ENCODE measurements at regions not wholly inside any gene's neighbourhood (a gene's known extent, or its start where the extent isn't known, plus 50 kb on each side); places are given as distances from the start of the nearest gene placed in this dataset.
A peak's percentile ranks its signal among the peaks of the same experiment; 100 is the strongest.
"Not testable (repeated sequence)": the region's sequence is repeated elsewhere in the genome, so short reads cannot be mapped to it uniquely, and the experiment has no call there.

GRCh38 chr17:77819497-77819896 is 139.0 kb upstream of the TNRC6C start:
- ATAC-seq = no peak
- DNase-seq = no peak

GRCh38 chr17:77821114-77821513 is 137.4 kb upstream of the TNRC6C start:
- no peak for ATAC-seq
- no peak for DNase-seq

GRCh38 chr17:77822302-77823030 is 136.0 kb upstream of the TNRC6C start:
- no peak for ATAC-seq
- no peak for DNase-seq

- no peak for ATAC-seq
- no peak for DNase-seq
Measured at GRCh38 chr17:77824102-77824779, 134.3 kb upstream of the TNRC6C start.

- DNase-seq (no peak), ATAC-seq (no peak)
Measured at GRCh38 chr17:77824780-77825280, 133.7 kb upstream of the TNRC6C start.

- ATAC-seq (no peak), DNase-seq (no peak)
Measured at GRCh38 chr17:77825621-77826020, 132.9 kb upstream of the TNRC6C start.

GRCh38 chr17:77826132-77826873 is 132.2 kb upstream of the TNRC6C start:
- DNase-seq (no peak), ATAC-seq (no peak)

GRCh38 chr17:77827039-77827438 is 131.5 kb upstream of the TNRC6C start:
- ATAC-seq (no peak), DNase-seq (no peak)

GRCh38 chr17:77827511-77827910 is 131.0 kb upstream of the TNRC6C start:
- no peak for DNase-seq
- ATAC-seq = no peak

- ATAC-seq (no peak), DNase-seq (no peak)
Measured at GRCh38 chr17:77828749-77829539, 129.6 kb upstream of the TNRC6C start.

GRCh38 chr17:77829843-77830799 is 128.4 kb upstream of the TNRC6C start:
- DNase-seq (no peak), ATAC-seq (no peak)

GRCh38 chr17:77830816-77831473 is 127.6 kb upstream of the TNRC6C start:
- no peak for ATAC-seq
- DNase-seq = no peak

GRCh38 chr17:77831474-77832179 is 126.9 kb upstream of the TNRC6C start:
- DNase-seq (no peak), ATAC-seq (no peak)

- ATAC-seq (no peak), DNase-seq (no peak)
Measured at GRCh38 chr17:77832180-77832560, 126.3 kb upstream of the TNRC6C start.

- peak; percentile 3 for ATAC-seq
- DNase-seq = no peak
Measured at GRCh38 chr17:77833769-77834168, 124.7 kb upstream of the TNRC6C start.

- DNase-seq = peak; percentile 79
- ATAC-seq = peak; percentile 86
Measured at GRCh38 chr17:77834170-77835115, 124.1 kb upstream of the TNRC6C start.

- ATAC-seq (peak; percentile 87), DNase-seq (peak; percentile 37)
Measured at GRCh38 chr17:77836557-77837041, 121.9 kb upstream of the TNRC6C start.

- DNase-seq, ATAC-seq: not testable (repeated sequence)
Measured at GRCh38 chr17:77837072-77837471, 121.4 kb upstream of the TNRC6C start.

All from stimulated activated naive CD8-positive, alpha-beta T cell treated with anti-CD3 and anti-CD28 coated beads, Interleukin-15, Interleukin-2, amounts not matched to agents 100 U/mL and 50 U/mL, for 24 hours (primary cell).